Spleen (tissue), 11 donors: ENCODE measurements at regions not wholly inside any gene's neighbourhood (a gene's known extent, or its start where the extent isn't known, plus 50 kb on each side); places are given as distances from the start of the nearest gene placed in this dataset.

Experiments
- DNase-seq: peaks from one replicate; pipeline ENCODE4 v3.0.0-alpha.2; 2020
- H3K27ac ChIP-seq, 8 donors: fragments of 200-600 bp; sonication (generic) in 7 of 8; 1 replicate in 4 of 8; 2 replicates in 4 of 8; pipeline versions ENCODE4 v1.5.0 to v1.8.0; 2016 to 2021; ENCODE audit warnings: inconsistent platforms in 4 of 8, mild to moderate bottlenecking in 4 of 8, moderate library complexity in 1 of 8
- H3K27me3 ChIP-seq, 7 donors: fragments of 200-600 bp; sonication (generic) in 6 of 7; replicated peaks in 1 of 7; 1 replicate in 4 of 7; 2 replicates in 3 of 7; pipeline versions ENCODE4 v1.5.0 to v1.8.0; 2016 to 2021; ENCODE audit warnings: inconsistent platforms in 3 of 7, mild to moderate bottlenecking in 1 of 7
- H3K36me3 ChIP-seq, 6 donors: fragments of 200-600 bp; sonication (generic) in 5 of 6; 1 replicate in 4 of 6; 2 replicates in 2 of 6; pipeline versions ENCODE4 v1.5.0 to v1.8.0; 2016 to 2021; ENCODE audit warnings: inconsistent platforms in 2 of 6
- H3K4me1 ChIP-seq, 6 donors: fragments of 200-600 bp; sonication (generic) in 5 of 6; 1 replicate in 3 of 6; 2 replicates in 3 of 6; pipeline versions ENCODE4 v1.5.0 to v1.8.0; 2016 to 2021; ENCODE audit warnings: inconsistent platforms in 3 of 6
- H3K4me3 ChIP-seq, 8 donors: fragments of 200-600 bp; sonication (generic) in 7 of 8; 1 replicate in 4 of 8; 2 replicates in 4 of 8; pipeline versions ENCODE4 v1.5.0 to v1.8.0; 2016 to 2021; ENCODE audit warnings: inconsistent platforms in 4 of 8, mild to moderate bottlenecking in 4 of 8, moderate library complexity in 2 of 8
- H3K9me3 ChIP-seq, 8 donors: fragments of 200-600 bp; sonication (generic) in 7 of 8; 1 replicate in 4 of 8; 2 replicates in 4 of 8; pipeline versions ENCODE4 v1.5.0 to v1.8.0; 2016 to 2021; ENCODE audit warnings: inconsistent platforms in 4 of 8
- POLR2A ChIP-seq, 3 donors: fragments of 450-650 bp; IDR thresholded peaks; one replicate each; pipeline ENCODE4 v1.5.1; 2017; ENCODE audit warnings: antibody characterized with exemption in 3 of 3, mild to moderate bottlenecking in 1 of 3
- POLR2AphosphoS5 ChIP-seq, 3 donors: sonication (generic); formaldehyde crosslinking; IDR thresholded peaks; one replicate each; pipeline ENCODE4 v1.5.1; 2017; ENCODE audit warnings: antibody characterized with exemption in 3 of 3
- WGBS, 5 donors: extraction: QIAGEN DNeasy Blood & Tissue Kit in 3 of 5; methylation state at CpG; one replicate each; pipeline versions ENCODE4 v1.1.5 to v1.1.7; 2013 to 2018; 5-methylcytosine and 5-hydroxymethylcytosine counted together
- intact Hi-C: fragments of 100-400 bp; cut with DNase I; formaldehyde crosslinking; loops from one replicate; pipeline ENCODE4 v1.15.0; 2023; ENCODE audit warnings: low total_unique reads
- TF ChIP-seq, protein P1 (sequence below), 11 experiments: fragments of 200-600 bp in 7 of 11; fragments of 450-650 bp in 4 of 11; sonication (generic) in 4 of 11; IDR thresholded peaks in 8 of 11; conservative IDR thresholded peaks in 3 of 11; 1 replicate in 7 of 11; 2 replicates in 4 of 11; pipeline versions ENCODE4 v1.4.0 to v1.8.0; 2016 to 2021; ENCODE audit warnings: antibody characterized with exemption in 11 of 11, inconsistent platforms in 4 of 11, mild to moderate bottlenecking in 1 of 11
- donor health status: healthy with polysubstance abuse.
- donor health status: DM: no; HTN: no; CAD: no; lungs with moderate emphysema.
- donor health status: DM: no; HTN: no; CAD: no.
- donor health status: Bipolar disorder and iron deficiency.
- donor health status: healthy.
- donor health status: DM: no; HTN: no; CAD: no.
- donor health status: DM: yes; HTN: yes; CAD: no.

DNA sequence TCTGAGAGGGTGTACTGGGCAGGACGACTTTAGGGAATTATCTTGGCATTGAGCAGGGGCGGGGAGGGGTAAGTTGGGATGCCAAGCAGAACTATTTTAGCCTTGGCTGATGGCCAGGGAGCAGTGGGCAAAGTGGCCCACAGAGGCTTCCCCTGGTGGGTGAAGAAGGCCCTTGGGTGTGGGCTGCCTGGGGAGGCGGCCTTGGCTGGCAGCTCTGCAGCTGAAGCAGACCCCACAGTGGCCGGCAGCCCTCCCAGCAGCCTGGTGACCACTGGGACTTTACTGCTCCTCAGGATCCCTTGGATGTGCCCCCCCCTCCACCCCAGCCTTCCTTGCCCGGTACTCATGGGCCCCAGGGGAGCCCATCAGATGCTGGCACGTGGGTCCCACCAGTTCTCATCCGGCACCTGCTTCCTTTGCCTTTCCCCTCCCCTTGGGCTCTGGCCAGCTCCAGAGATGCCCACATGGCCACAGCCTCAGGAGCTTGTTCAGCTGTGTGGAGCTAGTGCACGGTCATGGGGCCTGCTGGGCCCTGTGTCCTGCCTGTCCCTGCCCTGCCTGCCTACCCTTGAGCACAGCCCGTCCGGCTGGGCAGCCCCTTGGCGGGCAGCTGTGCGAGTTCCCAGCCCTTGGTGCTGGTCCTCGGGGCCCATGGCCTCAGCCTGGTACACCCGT, 122.1 kb upstream of the HS6ST1 start:
- intact Hi-C loops: no loop called here
- Histone ChIP-seq H3K9me3 (no peaks in the 10 kb centered on the region), H3K27ac (peak overlapping the region in 6 of 8 donors; percentile 9 to 71 (median 54)), H3K36me3 (no peaks in the 10 kb centered on the region), H3K4me1 (peaks cover 15 to 61% (median 47%) of the 10 kb centered on the region in 6 donors), H3K4me3 (no peak overlapping the region), H3K27me3 (peaks cover 0 to 15% (median 0%) of the 10 kb centered on the region in 7 donors)
- TF ChIP-seq, protein P1, sequence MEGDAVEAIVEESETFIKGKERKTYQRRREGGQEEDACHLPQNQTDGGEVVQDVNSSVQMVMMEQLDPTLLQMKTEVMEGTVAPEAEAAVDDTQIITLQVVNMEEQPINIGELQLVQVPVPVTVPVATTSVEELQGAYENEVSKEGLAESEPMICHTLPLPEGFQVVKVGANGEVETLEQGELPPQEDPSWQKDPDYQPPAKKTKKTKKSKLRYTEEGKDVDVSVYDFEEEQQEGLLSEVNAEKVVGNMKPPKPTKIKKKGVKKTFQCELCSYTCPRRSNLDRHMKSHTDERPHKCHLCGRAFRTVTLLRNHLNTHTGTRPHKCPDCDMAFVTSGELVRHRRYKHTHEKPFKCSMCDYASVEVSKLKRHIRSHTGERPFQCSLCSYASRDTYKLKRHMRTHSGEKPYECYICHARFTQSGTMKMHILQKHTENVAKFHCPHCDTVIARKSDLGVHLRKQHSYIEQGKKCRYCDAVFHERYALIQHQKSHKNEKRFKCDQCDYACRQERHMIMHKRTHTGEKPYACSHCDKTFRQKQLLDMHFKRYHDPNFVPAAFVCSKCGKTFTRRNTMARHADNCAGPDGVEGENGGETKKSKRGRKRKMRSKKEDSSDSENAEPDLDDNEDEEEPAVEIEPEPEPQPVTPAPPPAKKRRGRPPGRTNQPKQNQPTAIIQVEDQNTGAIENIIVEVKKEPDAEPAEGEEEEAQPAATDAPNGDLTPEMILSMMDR (IDR thresholded peaks at IDR 0.05 in 8 of 11, conservative IDR thresholded peaks at IDR 0.05 in 3 of 11): no peak
- TF ChIP-seq POLR2AphosphoS5 (IDR thresholded peaks at IDR 0.05) (peak in 2 of 3 donors; percentile 45 to 63), POLR2A (IDR thresholded peaks at IDR 0.05) (no peak)
- peak; percentile 74 for DNase-seq
- 47 to 65% (median 56%) methylated on average over 11 to 14 of the region's 14 CpGs for WGBS, 5 donors

DNA sequence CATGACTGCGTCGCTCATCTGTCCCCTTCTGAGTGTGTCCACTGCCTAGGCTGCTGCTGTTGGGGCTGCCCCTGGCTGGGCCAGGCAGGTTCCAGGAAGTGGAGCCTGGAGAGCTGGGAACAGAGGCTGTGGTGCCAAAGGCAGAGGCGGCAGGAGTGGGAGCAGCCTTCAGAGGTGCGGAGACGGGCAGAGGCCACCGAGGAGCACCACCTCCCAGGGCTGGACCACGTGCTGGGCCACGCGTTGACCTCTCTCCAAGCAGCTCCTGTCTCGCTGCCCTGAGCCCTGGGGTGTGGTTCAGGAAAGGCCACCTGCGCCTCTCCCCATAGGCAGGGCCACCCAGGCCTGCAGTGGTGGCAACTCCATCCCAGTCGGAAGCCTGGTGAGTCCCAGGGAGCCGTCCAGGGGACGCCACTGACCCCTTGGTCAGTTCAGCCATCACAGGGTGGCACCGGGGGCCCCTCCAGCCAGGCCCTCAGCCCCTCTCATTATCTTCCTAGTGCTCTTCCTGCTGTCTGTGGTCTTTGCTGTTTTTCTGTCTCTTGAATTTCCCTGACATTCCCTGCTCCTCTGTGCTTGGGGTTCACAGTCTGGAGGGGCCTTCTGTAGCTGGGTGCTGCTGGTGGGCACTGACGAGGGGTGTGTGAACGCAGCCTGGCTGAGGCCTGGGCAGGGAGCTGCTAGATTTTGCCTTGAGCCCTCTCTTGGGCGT, 122.8 kb upstream of the HS6ST1 start:
- intact Hi-C loops: no loop called here
- 67 to 88% (median 75%) methylated on average over 11 to 18 of the region's 18 CpGs for WGBS, 5 donors
- H3K9me3 ChIP-seq: no peaks in the 10 kb centered on the region
- peaks cover 15 to 68% (median 50%) of the 10 kb centered on the region in 6 donors for H3K4me1 ChIP-seq
- H3K27ac ChIP-seq: peak overlapping the region in 6 of 8 donors; percentile 9 to 71 (median 60)
- no peaks in the 10 kb centered on the region for H3K36me3 ChIP-seq
- peaks cover 0 to 15% (median 0%) of the 10 kb centered on the region in 7 donors for H3K27me3 ChIP-seq
- DNase-seq: peak; percentile 72
- H3K4me3 ChIP-seq: no peak overlapping the region
- TF ChIP-seq POLR2A (IDR thresholded peaks at IDR 0.05) (no peak), POLR2AphosphoS5 (IDR thresholded peaks at IDR 0.05) (no peak)
- TF ChIP-seq, protein P1 (IDR thresholded peaks at IDR 0.05 in 8 of 11, conservative IDR thresholded peaks at IDR 0.05 in 3 of 11): no peak

DNA sequence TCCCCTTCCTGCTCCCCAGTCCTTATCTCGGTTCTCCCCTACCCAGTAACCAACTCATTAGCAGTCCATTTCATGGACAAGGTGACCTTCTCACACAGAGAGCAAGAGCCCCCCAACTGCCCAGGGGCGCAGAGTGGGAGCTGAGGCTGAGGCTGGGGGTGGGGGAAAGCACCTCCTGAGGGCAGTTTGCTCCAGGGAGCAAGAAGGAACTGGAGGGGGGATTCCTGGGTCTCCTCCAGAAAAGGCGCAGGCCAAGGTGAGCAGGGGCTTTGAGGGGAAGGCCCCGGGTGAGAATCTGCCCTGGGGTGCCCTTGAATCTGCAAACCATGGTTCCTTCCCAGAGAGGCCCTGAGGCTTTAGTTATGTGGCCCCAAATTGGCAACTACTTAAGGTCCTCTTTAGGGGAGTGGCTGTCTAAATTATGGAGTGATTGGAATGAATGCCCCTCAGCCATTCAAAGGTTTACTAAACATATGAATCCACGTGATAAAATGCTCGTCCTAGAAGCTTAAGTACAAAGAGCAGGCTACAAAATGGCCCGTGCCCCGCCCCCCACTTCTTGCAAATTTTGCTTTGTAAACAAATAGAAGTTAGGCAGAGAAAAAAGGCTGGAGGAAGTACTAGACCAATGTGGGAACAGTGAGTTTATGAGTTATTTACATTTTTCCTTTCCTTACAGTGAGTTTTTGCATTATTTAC, 123.5 kb upstream of the HS6ST1 start:
- no peak for DNase-seq
- Histone ChIP-seq H3K27ac (peak overlapping the region in 6 of 8 donors; percentile 26 to 71 (median 66)), H3K4me3 (no peak overlapping the region), H3K36me3 (no peaks in the 10 kb centered on the region), H3K27me3 (peaks cover 0 to 11% (median 0%) of the 10 kb centered on the region in 7 donors), H3K9me3 (no peaks in the 10 kb centered on the region), H3K4me1 (peaks cover 19 to 75% (median 56%) of the 10 kb centered on the region in 6 donors)
- TF ChIP-seq, protein P1 (IDR thresholded peaks at IDR 0.05 in 8 of 11, conservative IDR thresholded peaks at IDR 0.05 in 3 of 11): no peak
- TF ChIP-seq POLR2AphosphoS5 (IDR thresholded peaks at IDR 0.05): no peak
- no peak for TF ChIP-seq POLR2A (IDR thresholded peaks at IDR 0.05)
- intact Hi-C loops: no loop called here
- 41 to 55% (median 47%) methylated on average over 8 of the region's 8 CpGs for WGBS, 5 donors
